ENCODE measurements at regions not wholly inside any gene's neighbourhood (a gene's known extent, or its start where the extent isn't known, plus 50 kb on each side); places are given as distances from the start of the nearest gene placed in this dataset.

GRCh38 chr2:8053216-8053615, 628.6 kb upstream of the ID2 start:
- TF ChIP-seq CTCF (conservative IDR thresholded peaks at IDR 0.05; ENCODE audit: low read depth, low read length) (no peak), EZH2 (IDR thresholded peaks at IDR 0.05; ENCODE audit: borderline replicate concordance, low read depth, low read length, poor library complexity, severe bottlenecking) (no peak)
